SK-N-SH treated with all-trans-retinoic acid at 6 μM for 48 hours (cell line): ENCODE measurements at regions not wholly inside any gene's neighbourhood (a gene's known extent, or its start where the extent isn't known, plus 50 kb on each side); places are given as distances from the start of the nearest gene placed in this dataset.

Experiments
- CREB5 ChIP-seq: fragments of 250-450 bp; sonication (Bioruptor Pico); IDR thresholded peaks from 2 replicates; pipeline ENCODE4 v1.5.1; 2020; ENCODE audit warnings: low read depth, mild to moderate bottlenecking, moderate library complexity
- PPARA ChIP-seq: fragments of 250-450 bp; sonication (Bioruptor Pico); IDR thresholded peaks from 2 replicates; pipeline ENCODE4 v1.5.0; 2020; ENCODE audit warnings: mild to moderate bottlenecking, borderline replicate concordance
- RARB ChIP-seq: fragments of 250-450 bp; sonication (Bioruptor Pico); IDR thresholded peaks from 2 replicates; pipeline ENCODE4 v1.8.0; 2021; ENCODE audit warnings: mild to moderate bottlenecking, moderate library complexity
- TCF4 ChIP-seq: fragments of 250-450 bp; sonication (Bioruptor Pico); IDR thresholded peaks from 2 replicates; pipeline ENCODE4 v1.8.0; 2021; ENCODE audit warnings: mild to moderate bottlenecking, moderate library complexity, borderline replicate concordance
- ZFP30 ChIP-seq: fragments of 450-650 bp; formaldehyde crosslinking; IDR thresholded peaks from 2 replicates; pipeline ENCODE4 v1.5.0; 2022; ENCODE audit warnings: mild to moderate bottlenecking, moderate library complexity
- ZNF565 ChIP-seq: fragments of 450-650 bp; formaldehyde crosslinking; conservative IDR thresholded peaks from 2 replicates; pipeline ENCODE4 v1.5.0; 2020; ENCODE audit warnings: low read depth, mild to moderate bottlenecking, moderate library complexity
- ZNF70 ChIP-seq: fragments of 450-650 bp; formaldehyde crosslinking; IDR thresholded peaks from 2 replicates; pipeline ENCODE4 v1.5.0; 2020; ENCODE audit warnings: mild to moderate bottlenecking, moderate library complexity

- TF ChIP-seq CREB5 = no peak
- no peak for TF ChIP-seq RARB (CRISPR knock-in tag)
- TF ChIP-seq ZNF70 (CRISPR knock-in tag) = no peak
- no peak for TF ChIP-seq PPARA (CRISPR knock-in tag)
- TF ChIP-seq ZNF565 (CRISPR knock-in tag) = no peak
- TF ChIP-seq ZFP30 (CRISPR knock-in tag) = no peak
- TF ChIP-seq TCF4 (CRISPR knock-in tag) = no peak
Measured at GRCh38 chr2:210888035-210888434, 331.6 kb downstream of the CPS1 start.
